NCI-H774 (cell line): ENCODE measurements at regions not wholly inside any gene's neighbourhood (a gene's known extent, or its start where the extent isn't known, plus 50 kb on each side); places are given as distances from the start of the nearest gene placed in this dataset.
"Not testable (repeated sequence)": the region's sequence is repeated elsewhere in the genome, so short reads cannot be mapped to it uniquely, and the experiment has no call there.

Experiments
- DNase-seq: peaks from one replicate; lab custom pipeline; 2025; lab: John Stamatoyannopoulos, UW

GRCh38 chr11:116044520-116044919, 540.3 kb upstream of the CADM1 start:
- no peak for DNase-seq

GRCh38 chr11:116043857-116044256, 539.6 kb upstream of the CADM1 start:
- DNase-seq, result no peak

- not testable (repeated sequence) for DNase-seq
These were observed 538.8 kb upstream of the CADM1 start for GRCh38 chr11:116043059-116043458.

- no peak for DNase-seq
These were observed 537.9 kb upstream of the CADM1 start for GRCh38 chr11:116042146-116042545.

GRCh38 chr11:116037861-116038260, 533.6 kb upstream of the CADM1 start:
- peak; percentile 27 for DNase-seq

- peak; percentile 94 for DNase-seq
These were observed 531.8 kb upstream of the CADM1 start for GRCh38 chr11:116035977-116036376.

GRCh38 chr11:116033931-116034553, 529.8 kb upstream of the CADM1 start:
- peak; percentile 47 for DNase-seq

GRCh38 chr11:116030697-116031331, 526.6 kb upstream of the CADM1 start:
- no peak for DNase-seq

GRCh38 chr11:116028506-116028905, 524.3 kb upstream of the CADM1 start:
- DNase-seq, result peak; percentile 54

- DNase-seq, result no peak
These were observed 495.2 kb upstream of the CADM1 start for GRCh38 chr11:115999437-115999836.

- DNase-seq, result no peak
These were observed 492.6 kb upstream of the CADM1 start for GRCh38 chr11:115996808-115997188.

- DNase-seq, result no peak
These were observed 492.1 kb upstream of the CADM1 start for GRCh38 chr11:115996125-115996807.

- DNase-seq, result no peak
These were observed 489.4 kb upstream of the CADM1 start for GRCh38 chr11:115993590-115993989.

- DNase-seq, result no peak
These were observed 485.8 kb upstream of the CADM1 start for GRCh38 chr11:115990004-115990447.

- no peak for DNase-seq
These were observed 481.7 kb upstream of the CADM1 start for GRCh38 chr11:115985896-115986295.

GRCh38 chr11:115984228-115984627, 480.0 kb upstream of the CADM1 start:
- DNase-seq, result no peak

- DNase-seq, result no peak
These were observed 478.5 kb upstream of the CADM1 start for GRCh38 chr11:115982666-115983065.

- no peak for DNase-seq
These were observed 477.7 kb upstream of the CADM1 start for GRCh38 chr11:115981814-115982471.

GRCh38 chr11:115981104-115981481, 476.9 kb upstream of the CADM1 start:
- DNase-seq, result no peak

- no peak for DNase-seq
These were observed 476.3 kb upstream of the CADM1 start for GRCh38 chr11:115980337-115981103.

- DNase-seq, result no peak
These were observed 470.5 kb upstream of the CADM1 start for GRCh38 chr11:115974703-115975102.

- DNase-seq, result not testable (repeated sequence)
These were observed 463.0 kb upstream of the CADM1 start for GRCh38 chr11:115967203-115967602.
